CD14-positive monocyte (primary cell): ENCODE measurements at regions not wholly inside any gene's neighbourhood (a gene's known extent, or its start where the extent isn't known, plus 50 kb on each side); places are given as distances from the start of the nearest gene placed in this dataset.

Experiments
- DNase-seq, 3 donors: peaks; one replicate each; pipeline ENCODE4 v3.0.0-alpha.2; 2011 to 2022
- H2AFZ ChIP-seq: 2 replicates; pipeline ENCODE4 v1.6.0; 2012; ENCODE audit warnings: mild to moderate bottlenecking, low read depth, low read length, inconsistent platforms; ENCODE audit not compliant: insufficient read depth, poor library complexity, severe bottlenecking
- H3K27ac ChIP-seq, 2 donors: 1 replicate in 1 of 2; 2 replicates in 1 of 2; pipeline ENCODE4 v1.5.1; 2012 to 2013; ENCODE audit warnings: low read length in 2 of 2, control low read depth in 1 of 2, inconsistent platforms in 1 of 2, low read depth in 1 of 2, mild to moderate bottlenecking in 1 of 2
- H3K27me3 ChIP-seq, 2 donors: one replicate each; pipeline versions ENCODE4 v1.6.0 to v1.6.1; 2011 to 2013; ENCODE audit warnings: low read length in 2 of 2; ENCODE audit not compliant: control insufficient read depth in 2 of 2, insufficient read depth in 2 of 2
- H3K36me3 ChIP-seq, 2 donors: replicated peaks in 1 of 2; 1 replicate in 1 of 2; 2 replicates in 1 of 2; pipeline versions ENCODE4 v1.5.1 to v1.6.1; 2012 to 2013; ENCODE audit warnings: low read length in 2 of 2, control low read depth in 1 of 2, inconsistent platforms in 1 of 2, mild to moderate bottlenecking in 1 of 2; ENCODE audit not compliant: insufficient read depth in 2 of 2, control insufficient read depth in 1 of 2
- H3K4me1 ChIP-seq, 2 donors: 1 replicate in 1 of 2; 2 replicates in 1 of 2; pipeline versions ENCODE4 v1.5.1 to v1.6.1; 2012 to 2013; ENCODE audit warnings: low read length in 2 of 2, control low read depth in 1 of 2, inconsistent platforms in 1 of 2, mild to moderate bottlenecking in 1 of 2, moderate library complexity in 1 of 2; ENCODE audit not compliant: insufficient read depth in 2 of 2, control insufficient read depth in 1 of 2
- H3K4me2 ChIP-seq: replicated peaks from 2 replicates; pipeline ENCODE3; 2012; ENCODE audit warnings: low read length, moderate library complexity, mild to moderate bottlenecking; ENCODE audit not compliant: poor library complexity, severe bottlenecking; ENCODE audit errors: extremely low read depth
- H3K4me3 ChIP-seq, 3 experiments: fragments of 200-600 bp in 1 of 3; sonication (generic) in 1 of 3; replicated peaks in 1 of 3; 1 replicate in 2 of 3; 2 replicates in 1 of 3; pipeline ENCODE4 v1.5.1; 2011 to 2013; ENCODE audit warnings: low read length in 3 of 3, mild to moderate bottlenecking in 3 of 3, control low read depth in 2 of 3, low read depth in 2 of 3, inconsistent platforms in 1 of 3, moderate library complexity in 1 of 3
- H3K79me2 ChIP-seq: 2 replicates; pipeline ENCODE4 v1.6.0; 2012; ENCODE audit warnings: mild to moderate bottlenecking, control low read depth, inconsistent platforms, low read length, moderate library complexity; ENCODE audit not compliant: insufficient read depth
- H3K9ac ChIP-seq: 2 replicates; pipeline ENCODE4 v1.6.0; 2017; ENCODE audit warnings: low read length, mild to moderate bottlenecking; ENCODE audit not compliant: insufficient read depth, poor library complexity, severe bottlenecking
- H3K9me3 ChIP-seq, 2 donors: replicated peaks in 1 of 2; 1 replicate in 1 of 2; 2 replicates in 1 of 2; pipeline versions ENCODE4 v1.5.1 to v1.6.1; 2012 to 2013; ENCODE audit warnings: low read length in 2 of 2, control low read depth in 1 of 2; ENCODE audit not compliant: control insufficient read depth in 1 of 2, insufficient read depth in 1 of 2
- H4K20me1 ChIP-seq: 2 replicates; pipeline ENCODE4 v1.6.0; 2012; ENCODE audit warnings: mild to moderate bottlenecking, low read length, control low read depth, moderate library complexity; ENCODE audit not compliant: insufficient read depth
- H3K27ac Mint-ChIP-seq, 7 donors: one replicate each; pipeline ENCODE4 v1.8.0; 2020; ENCODE audit warnings: mild to moderate bottlenecking in 7 of 7, mixed read lengths in 7 of 7, moderate library complexity in 6 of 7, inconsistent platforms in 2 of 7
- H3K27me3 Mint-ChIP-seq, 3 donors: one replicate each; pipeline ENCODE4 v1.8.0; 2021 to 2022; ENCODE audit warnings: low read depth in 3 of 3, mild to moderate bottlenecking in 3 of 3, mixed read lengths in 3 of 3, moderate library complexity in 3 of 3, inconsistent platforms in 1 of 3
- H3K36me3 Mint-ChIP-seq, 2 donors: one replicate each; pipeline ENCODE4 v1.8.0; 2020; ENCODE audit warnings: mixed read lengths in 2 of 2, inconsistent platforms in 1 of 2, mild to moderate bottlenecking in 1 of 2
- H3K4me1 Mint-ChIP-seq: one replicate; pipeline ENCODE4 v1.8.0; 2020; ENCODE audit warnings: mild to moderate bottlenecking, mixed read lengths
- H3K4me3 Mint-ChIP-seq, 2 donors: one replicate each; pipeline ENCODE4 v1.8.0; 2020; ENCODE audit warnings: mild to moderate bottlenecking in 2 of 2, mixed read lengths in 2 of 2, moderate library complexity in 1 of 2
- H3K9me3 Mint-ChIP-seq, 7 donors: one replicate each; pipeline ENCODE4 v1.8.0; 2020 to 2022; ENCODE audit warnings: mixed read lengths in 7 of 7, mild to moderate bottlenecking in 6 of 7, moderate library complexity in 6 of 7, inconsistent platforms in 2 of 7
- WGBS: methylation state at CpG from one replicate; pipeline ENCODE4 v1.1.5; 2013; ENCODE audit warnings: missing lambda C conversion rate; ENCODE audit not compliant: insufficient coverage; 5-methylcytosine and 5-hydroxymethylcytosine counted together
- intact Hi-C, 2 donors: fragments of 100-400 bp; cut with micrococcal nuclease; formaldehyde crosslinking; loops; one replicate each; pipeline versions ENCODE4 v1.15.0 to v1.15.1; 2023
- TF ChIP-seq, protein P1 (sequence below): fragments of 200-600 bp; IDR thresholded peaks from one replicate; pipeline ENCODE4 v1.8.0; 2022; ENCODE audit warnings: antibody characterized with exemption, mild to moderate bottlenecking

DNA sequence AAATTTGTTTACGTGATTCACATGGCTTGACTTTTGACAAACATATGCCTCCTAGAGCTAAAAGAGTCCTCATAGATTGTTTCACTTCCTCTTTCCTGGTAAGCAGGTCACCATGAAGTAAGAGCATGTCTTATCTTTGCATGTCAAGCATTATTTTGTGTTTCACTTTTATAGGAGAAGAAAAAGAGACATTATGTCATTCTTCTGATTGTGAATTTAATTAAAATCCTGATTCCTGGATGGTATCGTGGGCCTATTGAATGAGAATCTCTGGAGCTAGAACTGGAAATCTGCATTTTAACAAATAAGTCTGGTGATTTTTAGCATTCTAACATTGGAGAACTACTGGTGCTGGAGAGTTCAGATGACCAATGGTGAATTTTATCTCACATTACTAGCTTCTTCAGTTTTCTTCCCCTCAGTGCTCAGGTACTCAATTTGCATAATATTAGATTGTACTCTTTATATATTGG lies 218.6 kb upstream of the ATP2B1 start:
- Histone ChIP-seq H3K9ac (peak overlapping the region; percentile 5), H3K4me3 (peak overlapping the region in 1 of 3 experiments; percentile 59), H3K27ac (peak overlapping the region in 1 of 2 donors; percentile 78), H3K27me3 (no peaks in the 10 kb centered on the region), H3K9me3 (no peaks in the 10 kb centered on the region), H3K4me1 (peaks cover 33 to 41% of the 10 kb centered on the region in 2 donors), H4K20me1 (no peaks in the 10 kb centered on the region), H3K4me2 (peak overlapping the region; percentile 66), H3K36me3 (no peaks in the 10 kb centered on the region), H2AFZ (no peak overlapping the region), H3K79me2 (no peaks in the 10 kb centered on the region)
- Mint-ChIP-seq H3K9me3 (peaks cover 0 to 2% (median 0%) of the 10 kb centered on the region in 7 donors), H3K4me3 (peak overlapping the region; percentile 43 to 69), H3K36me3 (no peaks in the 10 kb centered on the region), H3K27ac (peak overlapping the region; percentile 87 to 95 (median 92)), H3K4me1 (peaks cover 31% of the 10 kb centered on the region), H3K27me3 (no peaks in the 10 kb centered on the region)
- TF ChIP-seq, protein P1, sequence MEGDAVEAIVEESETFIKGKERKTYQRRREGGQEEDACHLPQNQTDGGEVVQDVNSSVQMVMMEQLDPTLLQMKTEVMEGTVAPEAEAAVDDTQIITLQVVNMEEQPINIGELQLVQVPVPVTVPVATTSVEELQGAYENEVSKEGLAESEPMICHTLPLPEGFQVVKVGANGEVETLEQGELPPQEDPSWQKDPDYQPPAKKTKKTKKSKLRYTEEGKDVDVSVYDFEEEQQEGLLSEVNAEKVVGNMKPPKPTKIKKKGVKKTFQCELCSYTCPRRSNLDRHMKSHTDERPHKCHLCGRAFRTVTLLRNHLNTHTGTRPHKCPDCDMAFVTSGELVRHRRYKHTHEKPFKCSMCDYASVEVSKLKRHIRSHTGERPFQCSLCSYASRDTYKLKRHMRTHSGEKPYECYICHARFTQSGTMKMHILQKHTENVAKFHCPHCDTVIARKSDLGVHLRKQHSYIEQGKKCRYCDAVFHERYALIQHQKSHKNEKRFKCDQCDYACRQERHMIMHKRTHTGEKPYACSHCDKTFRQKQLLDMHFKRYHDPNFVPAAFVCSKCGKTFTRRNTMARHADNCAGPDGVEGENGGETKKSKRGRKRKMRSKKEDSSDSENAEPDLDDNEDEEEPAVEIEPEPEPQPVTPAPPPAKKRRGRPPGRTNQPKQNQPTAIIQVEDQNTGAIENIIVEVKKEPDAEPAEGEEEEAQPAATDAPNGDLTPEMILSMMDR, result no peak
- no CpG with 5 or more reads among the region's 2 CpGs for WGBS
- intact Hi-C loops, result no loop called here
- DNase-seq, result peak; percentile 76 to 91 (median 88)

DNA sequence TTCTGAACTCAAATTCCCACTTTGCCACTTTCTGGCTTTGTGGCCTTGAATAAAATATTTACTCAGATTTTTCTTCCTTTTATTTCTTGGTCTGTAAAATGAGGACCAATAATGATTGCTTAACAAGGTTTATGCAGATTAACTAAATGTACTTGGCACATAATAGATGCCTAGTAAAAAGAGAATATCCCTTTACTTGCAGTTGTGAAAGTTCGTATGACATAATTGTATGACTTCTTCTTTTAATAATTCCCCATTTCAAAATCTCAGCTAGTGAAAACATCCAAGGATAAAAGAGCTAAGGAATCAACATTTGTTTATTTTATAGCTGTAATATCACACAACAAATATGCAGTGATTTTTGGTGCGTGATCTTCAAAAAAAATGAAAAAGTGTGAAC lies 215.6 kb upstream of the ATP2B1 start:
- Mint-ChIP-seq H3K27ac (peak overlapping the region; percentile 86 to 95 (median 89)), H3K4me1 (peaks cover 31% of the 10 kb centered on the region), H3K9me3 (peaks cover 0 to 2% (median 0%) of the 10 kb centered on the region in 7 donors), H3K4me3 (no peak overlapping the region), H3K36me3 (no peaks in the 10 kb centered on the region), H3K27me3 (no peaks in the 10 kb centered on the region)
- intact Hi-C loops, result no loop called here
- Histone ChIP-seq H4K20me1 (no peaks in the 10 kb centered on the region), H3K9me3 (no peaks in the 10 kb centered on the region), H3K79me2 (no peaks in the 10 kb centered on the region), H3K4me1 (peaks cover 33 to 41% of the 10 kb centered on the region in 2 donors), H3K4me2 (no peak overlapping the region), H3K36me3 (no peaks in the 10 kb centered on the region), H2AFZ (no peak overlapping the region), H3K9ac (no peak overlapping the region), H3K27ac (peak overlapping the region in 1 of 2 donors; percentile 80), H3K4me3 (no peak overlapping the region), H3K27me3 (no peaks in the 10 kb centered on the region)
- WGBS, result no CpG with 5 or more reads among the region's 2 CpGs
- DNase-seq, result peak; percentile 58 to 87 (median 81)
- TF ChIP-seq, protein P1, result no peak
